DMS53 treated with DMSO at 0.1 percent for 48 hours (cell line): ENCODE measurements at regions not wholly inside any gene's neighbourhood (a gene's known extent, or its start where the extent isn't known, plus 50 kb on each side); places are given as distances from the start of the nearest gene placed in this dataset.
"Not testable (repeated sequence)": the region's sequence is repeated elsewhere in the genome, so short reads cannot be mapped to it uniquely, and the experiment has no call there.

Source experiments
- DNase-seq: peaks from one replicate; lab custom pipeline; 2025; ENCODE audit not compliant: unreplicated experiment; lab: John Stamatoyannopoulos, UW

DNA sequence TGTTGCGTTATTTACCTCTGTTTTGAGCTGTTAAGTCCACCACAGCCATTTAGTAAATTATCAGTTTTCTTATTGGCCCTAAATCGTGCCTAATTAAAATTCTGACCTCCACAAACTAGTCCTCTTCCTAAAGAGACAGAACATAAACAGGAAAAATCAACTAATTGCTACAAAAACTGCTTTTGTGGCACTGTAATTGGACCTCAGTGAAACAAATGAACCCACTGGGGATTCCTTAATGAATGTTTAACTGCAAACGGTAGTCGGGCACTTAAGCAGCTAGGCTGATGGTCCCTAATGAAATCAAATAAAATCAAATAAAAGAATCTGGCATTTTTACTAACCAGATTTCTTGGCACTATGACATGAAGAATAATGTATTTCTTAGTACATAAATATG is 513.4 kb upstream of the SLC35B3 start:
- no peak for DNase-seq

DNA sequence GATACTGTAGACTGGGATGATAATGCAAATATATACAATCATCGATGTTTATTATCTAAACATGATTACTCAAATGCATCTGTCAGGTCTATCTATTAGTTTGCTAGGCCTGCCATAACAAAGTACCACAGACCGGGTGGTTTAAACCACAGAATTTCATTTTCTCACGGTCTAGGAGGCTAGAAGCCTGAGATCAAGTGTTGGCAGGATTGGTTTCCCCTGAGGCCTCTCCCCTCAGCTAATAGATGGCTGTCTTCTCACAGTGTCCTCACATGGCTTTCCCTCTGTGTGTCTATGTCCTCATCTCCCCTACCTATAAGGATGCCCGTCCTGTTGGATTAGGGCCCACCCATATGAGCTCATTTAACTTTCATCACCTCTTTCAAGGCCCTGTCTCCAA is 512.6 kb upstream of the SLC35B3 start:
- no peak for DNase-seq

DNA sequence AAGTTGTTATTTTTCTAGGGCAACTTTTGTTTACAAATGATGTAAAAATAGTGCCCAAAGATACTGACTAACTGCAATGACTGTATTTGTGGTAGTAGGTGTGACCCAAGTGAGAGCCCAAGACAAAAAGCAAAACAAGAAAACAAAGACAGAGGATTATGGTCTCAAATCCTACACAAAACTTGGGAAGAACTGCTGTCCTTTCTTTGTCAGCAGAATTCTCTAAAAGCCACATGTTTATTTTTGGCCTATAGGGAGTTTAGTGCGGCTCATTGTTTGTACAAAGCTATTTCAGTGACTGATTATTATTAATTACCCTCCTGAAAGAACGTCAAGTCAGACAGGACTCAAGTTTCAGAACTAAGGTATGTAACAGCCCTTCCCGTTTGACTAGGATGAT is 509.2 kb upstream of the SLC35B3 start:
- DNase-seq, result no peak

DNA sequence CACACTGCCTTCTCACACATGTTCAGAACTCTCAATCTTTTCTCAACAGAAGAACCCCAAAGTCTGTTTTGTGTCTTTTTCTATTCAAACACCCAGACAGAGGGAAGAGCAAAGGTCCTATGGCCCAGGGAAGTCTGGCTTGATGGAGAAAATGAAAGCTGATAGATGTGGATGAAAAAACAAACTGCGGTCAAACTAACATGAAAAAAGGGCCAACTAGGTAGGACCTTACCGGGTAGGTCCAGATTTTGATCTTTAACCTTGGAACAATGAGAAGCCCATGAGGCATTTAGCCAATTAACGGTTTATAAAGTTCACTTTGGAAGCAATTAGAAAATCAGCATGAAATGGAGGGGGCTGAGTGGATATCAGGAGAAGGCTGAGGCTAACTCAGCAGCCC is 507.7 kb upstream of the SLC35B3 start:
- DNase-seq, result no peak

DNA sequence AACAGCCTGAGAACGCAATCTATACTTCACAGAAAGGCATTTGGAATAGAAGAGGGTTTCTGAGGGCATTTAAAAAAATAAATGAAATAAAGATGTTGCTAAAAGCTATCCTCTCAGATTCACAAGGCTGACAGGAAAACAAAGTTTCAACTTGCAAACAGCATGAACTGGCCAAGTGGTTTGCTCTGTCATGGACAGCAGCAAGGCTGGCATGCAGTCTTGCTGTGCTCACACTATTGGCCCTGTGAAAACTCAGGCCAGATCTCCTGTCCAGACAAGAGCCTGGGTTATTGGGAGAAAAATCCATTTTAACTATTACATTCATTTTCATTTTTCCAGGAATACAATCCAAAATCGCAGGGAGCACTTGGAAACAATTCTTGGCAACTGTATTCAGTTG is 506.2 kb upstream of the SLC35B3 start:
- peak; percentile 8 for DNase-seq

DNA sequence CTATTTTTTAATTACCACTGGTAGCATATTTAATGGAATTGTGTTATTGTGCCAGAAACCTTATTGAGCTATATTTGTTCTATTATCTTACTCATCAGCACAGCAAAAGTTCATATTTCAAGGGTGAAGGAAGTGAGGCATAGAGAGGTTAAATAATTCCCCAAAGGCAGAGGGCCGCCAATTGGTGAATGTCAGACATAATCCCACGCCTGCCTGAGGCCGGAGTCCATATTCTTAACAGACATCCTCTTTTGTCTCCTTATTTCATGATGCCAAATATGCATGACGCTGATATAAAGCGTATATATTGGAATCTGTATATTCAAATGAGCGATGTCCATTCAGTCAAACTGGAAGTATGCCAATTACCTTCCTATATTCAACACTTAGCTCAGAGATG is 505.0 kb upstream of the SLC35B3 start:
- peak; percentile 37 for DNase-seq

DNA sequence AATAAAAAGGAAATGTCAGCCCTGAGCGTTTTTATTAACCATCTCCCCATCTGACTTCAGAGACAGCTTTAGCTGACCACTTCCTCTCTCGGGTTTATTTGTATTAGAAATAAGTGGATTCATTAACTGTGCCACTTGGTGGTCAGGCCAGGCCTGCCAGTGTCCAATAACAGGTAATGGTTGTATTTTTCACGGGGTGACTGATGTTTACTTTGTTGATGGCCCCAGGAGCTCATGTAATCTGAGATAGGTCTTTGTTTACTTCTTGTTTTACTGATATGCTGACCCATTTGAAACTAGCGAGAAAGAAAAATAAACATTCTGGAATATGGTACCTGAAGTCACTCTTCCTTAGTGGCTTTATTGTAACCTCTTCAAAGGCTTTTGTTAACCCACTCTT is 504.3 kb upstream of the SLC35B3 start:
- peak; percentile 93 for DNase-seq

DNA sequence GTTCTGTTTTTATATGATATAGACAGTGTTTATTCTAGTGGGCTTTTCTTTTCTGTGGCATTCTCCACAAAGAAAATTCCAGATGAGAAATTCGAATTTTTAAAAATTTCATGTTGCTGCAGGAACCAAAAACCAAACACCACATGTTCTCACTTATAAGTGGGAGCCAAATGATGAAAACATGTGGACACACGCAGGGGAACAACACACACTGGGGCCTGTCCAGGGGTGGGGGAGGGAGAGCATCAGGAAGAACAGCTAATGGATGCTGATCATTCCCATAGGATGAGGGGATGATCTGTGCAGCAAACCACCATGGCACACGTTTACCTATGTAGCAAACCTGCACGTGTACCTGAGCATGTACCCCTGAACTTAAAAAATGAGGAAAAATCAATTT is 499.0 kb upstream of the SLC35B3 start:
- DNase-seq, result no peak

DNA sequence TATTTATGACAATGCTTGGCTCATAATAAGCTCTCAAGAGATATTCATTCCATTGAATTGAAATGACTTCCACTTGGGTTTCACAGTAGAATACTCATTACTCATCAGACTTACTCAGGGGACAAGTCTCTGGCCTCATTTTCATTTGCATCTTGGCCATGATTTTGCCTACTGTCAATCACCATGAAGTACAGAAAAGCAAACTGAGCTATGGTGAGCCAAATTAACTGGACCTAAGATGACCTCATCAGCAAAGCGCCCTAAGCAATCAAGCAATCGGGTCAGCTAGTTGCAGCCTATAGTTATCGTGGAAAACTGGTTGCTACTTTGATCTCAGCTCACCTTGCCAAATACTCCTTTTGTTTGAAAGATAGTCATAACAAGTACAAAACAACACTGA is 494.7 kb upstream of the SLC35B3 start:
- no peak for DNase-seq

DNA sequence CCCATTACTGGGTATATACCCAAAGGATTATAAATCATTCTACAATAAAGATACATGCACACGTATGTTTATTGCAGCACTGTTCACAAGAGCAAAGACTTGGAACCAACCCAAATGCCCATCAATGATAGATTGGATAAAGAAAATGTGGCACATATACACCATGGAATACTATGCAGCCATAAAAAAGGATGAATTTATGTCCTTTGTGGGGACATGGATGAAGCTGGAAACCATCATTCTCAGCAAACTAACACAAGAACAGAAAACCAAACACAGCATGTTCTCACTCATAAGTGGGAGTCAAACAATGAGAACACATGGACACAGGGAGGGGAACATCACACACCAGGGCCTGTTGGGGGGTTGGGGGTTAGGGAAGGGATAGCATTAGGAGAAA is 484.9 kb upstream of the SLC35B3 start:
- DNase-seq, result not testable (repeated sequence)

DNA sequence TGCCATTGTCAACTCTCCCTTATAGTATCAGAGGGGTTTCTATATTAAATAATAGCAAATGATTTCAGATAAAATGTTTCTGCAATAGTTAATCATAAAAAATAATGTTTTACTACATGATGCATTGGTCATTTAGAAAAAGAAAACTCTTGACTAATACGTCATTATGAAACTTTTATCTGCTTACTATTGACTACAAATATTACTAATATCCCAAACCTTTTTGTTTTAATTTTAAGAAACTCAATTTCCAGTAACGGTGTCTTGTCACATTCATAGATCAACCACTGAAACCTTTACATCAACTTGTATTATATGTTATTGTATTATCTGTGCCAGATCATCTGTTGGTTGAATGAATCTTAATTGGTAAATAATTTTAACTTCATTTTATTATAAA is 482.9 kb upstream of the SLC35B3 start:
- no peak for DNase-seq

DNA sequence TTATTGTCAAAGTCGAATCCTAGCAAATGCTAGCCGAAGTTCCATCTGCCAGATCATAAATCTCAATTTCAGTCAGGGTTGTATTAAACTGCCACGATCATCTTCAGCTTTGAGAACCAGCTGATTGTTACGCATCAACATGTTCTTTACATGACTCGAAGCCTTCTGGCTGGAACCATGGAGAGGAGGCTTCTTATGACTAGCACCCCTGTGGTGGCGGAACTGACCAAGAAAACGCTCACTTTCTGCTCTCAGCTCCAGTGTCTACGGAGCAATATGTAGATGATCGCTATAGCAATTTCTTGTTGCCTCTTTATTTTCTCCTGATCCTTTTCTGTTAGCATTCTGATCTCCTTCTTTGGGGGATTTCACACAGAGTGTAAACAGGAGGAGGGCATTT is 479.4 kb upstream of the SLC35B3 start:
- no peak for DNase-seq

DNA sequence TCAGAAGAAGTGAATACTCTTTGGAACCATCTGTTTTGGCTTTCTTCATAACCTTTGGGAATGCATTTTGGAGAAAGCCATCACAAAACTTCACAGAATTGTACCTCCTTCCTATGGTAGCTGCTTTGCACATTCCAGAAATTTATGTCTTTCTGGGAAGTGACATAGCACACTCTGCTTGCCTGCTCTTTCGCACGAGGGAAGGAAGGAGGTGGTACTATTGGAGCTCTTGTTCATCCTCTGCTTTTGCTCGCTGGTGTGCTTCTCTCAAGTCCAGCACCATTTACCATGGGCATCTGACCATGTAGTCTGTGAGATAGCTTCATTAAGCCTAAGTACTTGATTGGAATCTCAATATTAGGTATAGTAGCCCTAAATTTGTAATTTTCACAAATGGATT is 473.3 kb upstream of the SLC35B3 start:
- no peak for DNase-seq

DNA sequence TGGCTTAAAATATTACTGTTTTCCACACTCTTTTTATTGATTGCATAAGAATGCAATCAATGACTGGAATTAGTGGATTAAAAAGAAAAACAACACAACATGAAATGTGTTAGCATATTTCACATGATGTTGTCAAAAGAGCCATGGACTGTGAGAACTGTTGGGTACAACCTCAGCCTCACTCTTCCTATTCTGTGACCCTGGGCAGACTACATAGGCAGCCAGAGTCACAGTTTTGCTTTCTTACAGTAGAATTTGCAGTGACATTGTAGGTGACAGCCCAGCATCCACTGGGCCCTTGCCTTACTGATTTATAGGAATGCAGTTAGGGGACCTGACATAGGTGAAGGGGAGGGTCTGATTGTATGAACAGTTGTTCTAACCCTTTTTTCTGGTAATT is 471.4 kb upstream of the SLC35B3 start:
- no peak for DNase-seq

DNA sequence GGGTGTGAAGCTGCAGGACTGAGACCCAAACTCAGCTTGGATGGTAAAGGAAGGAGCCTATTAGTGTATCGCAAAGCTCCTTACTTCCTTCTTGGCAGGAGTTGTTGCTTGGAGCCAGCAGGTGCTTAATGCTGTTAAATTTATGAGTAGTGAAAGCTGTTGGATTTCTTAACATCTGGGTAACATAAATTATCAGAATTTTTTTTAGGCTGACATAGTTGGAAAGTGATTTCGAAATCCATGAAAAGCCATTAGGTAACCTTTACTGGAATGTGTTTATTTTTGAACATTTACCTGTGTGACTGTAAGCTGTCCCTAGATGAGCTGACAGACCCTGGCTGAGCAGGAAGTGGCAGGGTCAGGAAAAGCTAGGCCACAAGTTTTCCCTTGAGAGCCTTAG is 470.4 kb upstream of the SLC35B3 start:
- DNase-seq, result no peak

DNA sequence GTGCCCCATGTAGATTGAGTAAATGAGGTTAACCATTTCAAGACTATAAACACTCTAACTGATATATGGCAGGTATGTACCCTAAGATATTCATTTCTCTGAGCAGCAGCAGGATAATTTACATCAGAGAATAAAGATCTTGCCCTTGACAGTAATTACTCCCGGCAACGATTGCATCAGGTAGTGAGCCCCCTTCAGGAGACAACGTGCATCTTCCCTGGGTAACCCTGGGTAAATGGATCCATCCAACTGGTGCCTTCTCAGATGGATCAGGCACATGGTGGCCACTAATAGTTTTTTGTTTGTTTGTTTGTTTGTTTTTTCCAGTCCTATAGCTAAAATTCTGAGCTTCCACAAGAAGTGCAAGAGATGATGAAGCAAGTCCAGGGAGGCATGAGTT is 469.4 kb upstream of the SLC35B3 start:
- no peak for DNase-seq

DNA sequence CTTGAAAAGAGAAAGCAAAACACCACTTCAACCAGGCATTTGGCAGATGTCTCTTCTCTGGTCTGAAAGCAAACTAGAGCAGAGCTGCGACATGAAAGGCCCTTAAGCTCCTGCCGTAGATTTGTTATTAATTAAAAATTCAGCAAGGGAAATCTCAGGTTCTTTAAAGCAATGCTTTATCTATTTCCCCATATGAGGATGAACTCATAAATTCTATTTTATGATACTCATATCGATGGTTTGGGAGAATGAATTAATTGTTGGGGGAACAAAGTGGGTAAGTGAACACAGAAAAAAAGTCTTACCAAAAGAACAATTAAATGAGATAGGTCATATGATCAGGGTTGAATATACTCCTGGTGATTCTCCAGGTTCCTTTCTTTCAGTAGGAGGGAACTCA is 464.7 kb upstream of the SLC35B3 start:
- DNase-seq, result no peak

DNA sequence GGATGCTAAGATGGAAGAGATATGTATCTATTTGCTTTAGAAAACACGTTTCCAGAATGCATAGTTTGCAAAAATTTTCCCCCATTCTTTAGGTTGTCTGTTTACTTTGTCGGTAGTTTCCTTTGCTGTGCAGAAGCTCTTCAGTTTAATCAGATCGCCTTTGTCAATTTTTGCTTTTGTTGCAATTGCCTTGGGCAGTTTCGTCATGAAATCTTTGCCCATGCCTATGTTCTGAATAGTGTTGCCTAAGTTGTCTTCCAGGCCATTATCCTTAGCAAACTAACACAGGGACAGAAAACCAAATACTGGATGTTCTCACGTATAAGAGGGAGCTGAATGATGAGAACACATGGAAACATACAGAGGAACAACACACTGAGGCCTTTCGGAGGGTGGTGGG is 454.2 kb upstream of the SLC35B3 start:
- no peak for DNase-seq

DNA sequence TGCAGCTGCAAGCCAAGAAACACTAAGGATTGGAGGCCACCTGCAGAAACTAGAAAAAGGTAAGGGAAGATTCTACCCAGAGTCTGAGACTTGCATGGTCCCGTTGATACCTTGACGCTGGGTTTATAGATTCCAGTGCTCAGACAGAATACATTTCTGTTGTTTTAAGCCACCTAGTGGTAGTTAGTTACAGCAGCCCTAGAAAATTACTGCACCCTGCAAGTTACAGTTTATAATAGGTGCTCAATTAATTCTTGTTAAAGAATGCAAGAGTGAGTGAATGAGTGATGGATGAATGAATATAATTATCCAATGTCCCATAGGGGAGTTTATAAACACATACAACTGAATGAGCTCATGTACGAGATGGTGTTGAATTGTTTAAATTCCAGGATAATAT is 453.1 kb upstream of the SLC35B3 start:
- no peak for DNase-seq

DNA sequence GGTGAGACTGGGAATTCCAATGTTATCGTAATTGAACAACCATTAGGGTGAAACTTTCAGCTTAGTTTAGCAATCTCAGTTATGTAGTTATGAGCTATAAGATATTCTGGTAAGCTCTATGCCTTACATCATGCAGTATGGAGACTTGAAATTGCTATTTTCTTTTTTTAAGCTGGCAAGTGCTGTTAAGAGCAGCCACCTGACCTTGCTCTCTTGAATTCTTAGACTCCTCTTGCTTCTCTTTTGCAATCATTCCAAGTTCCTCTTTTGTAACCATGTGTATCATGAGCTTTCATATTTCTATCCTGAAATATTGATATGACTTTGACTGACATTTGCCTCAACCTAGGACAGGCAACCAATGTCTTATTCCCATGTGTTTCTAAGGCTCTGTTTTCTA is 446.3 kb upstream of the SLC35B3 start:
- DNase-seq, result no peak

DNA sequence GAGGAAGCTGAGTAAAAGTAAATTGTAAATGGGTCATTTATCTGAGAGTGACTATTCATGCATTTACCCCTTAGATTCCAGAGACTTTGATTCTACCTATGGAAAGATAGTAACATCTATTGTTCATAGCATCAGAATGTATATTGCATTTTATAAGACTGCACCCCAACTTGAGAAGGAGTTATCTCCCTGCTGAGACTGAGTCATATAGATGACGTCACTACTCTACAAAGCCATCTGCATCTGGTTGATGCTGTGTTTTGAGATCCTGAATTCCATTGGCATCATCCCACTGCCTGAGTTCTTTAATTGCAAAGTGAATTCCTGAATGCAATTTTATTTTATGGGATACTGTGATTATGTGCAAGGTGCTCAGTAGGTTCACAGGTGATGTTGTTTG is 444.0 kb upstream of the SLC35B3 start:
- DNase-seq, result no peak

DNA sequence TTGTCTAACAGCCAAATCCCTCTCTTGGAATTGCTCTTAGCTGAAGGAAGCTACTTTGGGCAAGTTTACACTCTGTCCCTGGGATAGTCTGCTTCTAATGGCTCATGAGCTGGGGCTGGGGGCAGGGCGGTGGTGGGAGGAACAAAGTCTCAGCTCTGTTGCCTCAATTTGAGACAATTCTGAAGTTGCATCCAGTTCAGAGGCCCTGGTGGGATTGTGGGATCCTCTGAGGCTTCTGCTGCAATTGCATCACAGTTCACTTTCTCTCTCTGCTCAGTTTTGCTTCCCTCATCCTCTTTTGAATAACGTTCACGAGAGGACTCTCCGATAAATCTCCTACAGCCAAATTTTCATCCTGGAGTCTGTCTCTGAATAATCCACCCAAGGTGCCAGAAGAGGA is 440.6 kb upstream of the SLC35B3 start:
- no peak for DNase-seq

DNA sequence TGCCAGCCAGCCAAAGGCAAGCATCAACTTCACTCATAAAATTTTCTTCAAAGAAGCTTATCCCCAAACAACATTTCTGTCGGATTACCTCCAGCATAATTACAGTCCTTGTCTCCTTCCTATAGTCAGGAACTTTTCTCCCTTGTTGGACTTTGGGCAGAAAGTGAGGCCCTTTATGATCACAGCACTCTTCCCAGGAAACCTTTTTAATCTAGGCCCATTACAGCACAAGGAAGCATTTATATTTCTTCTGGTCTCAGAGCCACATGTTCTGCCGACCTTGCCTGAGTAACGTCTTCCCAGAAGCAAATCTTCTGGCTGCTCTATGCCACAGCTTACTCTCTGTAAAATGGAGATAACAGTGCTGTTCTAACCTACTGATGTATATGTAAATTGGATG is 437.2 kb upstream of the SLC35B3 start:
- no peak for DNase-seq

DNA sequence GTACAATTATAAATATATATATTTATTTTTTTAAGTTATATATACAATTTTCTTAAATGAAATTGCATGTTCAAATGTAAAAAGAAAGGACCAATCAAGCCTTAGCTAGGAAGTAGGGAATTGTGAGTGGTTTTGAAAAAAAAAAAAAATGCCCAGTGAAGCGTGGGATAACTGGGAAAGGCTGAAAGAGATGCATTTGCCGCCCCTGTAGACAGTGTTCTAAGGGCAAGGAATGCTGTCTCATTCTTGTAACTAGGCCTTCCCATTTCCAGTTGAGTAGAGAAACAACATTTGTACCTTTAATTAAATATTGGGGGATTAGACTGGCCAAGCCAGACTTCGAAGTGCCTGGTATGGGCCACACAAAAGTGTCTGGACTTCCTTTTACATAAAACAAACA is 430.1 kb upstream of the SLC35B3 start:
- DNase-seq, result no peak
